Brain microvascular endothelial cell (primary cell): ENCODE measurements at regions not wholly inside any gene's neighbourhood (a gene's known extent, or its start where the extent isn't known, plus 50 kb on each side); places are given as distances from the start of the nearest gene placed in this dataset.

Source experiments
- DNase-seq: peaks from one replicate; pipeline ENCODE4 v3.0.0-alpha.2; 2020
- H3K27ac ChIP-seq: fragments of 250-450 bp; sonication (Bioruptor Pico); 2 replicates; pipeline ENCODE4 v1.5.1; 2020; ENCODE audit warnings: mild to moderate bottlenecking, moderate library complexity
- H3K27me3 ChIP-seq: fragments of 250-450 bp; sonication (Bioruptor Pico); replicated peaks from 2 replicates; pipeline ENCODE4 v1.5.1; 2020; ENCODE audit warnings: mild to moderate bottlenecking
- H3K36me3 ChIP-seq: fragments of 250-450 bp; sonication (Bioruptor Pico); replicated peaks from 2 replicates; pipeline ENCODE4 v1.5.1; 2020; ENCODE audit warnings: mild to moderate bottlenecking
- H3K4me3 ChIP-seq: 2 replicates; pipeline ENCODE4 v1.5.1; 2011; ENCODE audit warnings: low read depth, mild to moderate bottlenecking, control low read depth, low read length, moderate library complexity
- in situ Hi-C: cut with HindIII; loops from 2 replicates; pipeline ENCODE4 v1.10.0; 2017; ENCODE audit warnings: low sequenced_read_pairs, low pct_ligation_motif_present
- TF ChIP-seq, protein P1 (sequence below): IDR thresholded peaks from 2 replicates; pipeline ENCODE4 v1.5.1; 2011; ENCODE audit warnings: low read depth, mild to moderate bottlenecking, moderate library complexity, low read length, control low read depth, inconsistent platforms; ENCODE audit errors: missing control alignments

DNA sequence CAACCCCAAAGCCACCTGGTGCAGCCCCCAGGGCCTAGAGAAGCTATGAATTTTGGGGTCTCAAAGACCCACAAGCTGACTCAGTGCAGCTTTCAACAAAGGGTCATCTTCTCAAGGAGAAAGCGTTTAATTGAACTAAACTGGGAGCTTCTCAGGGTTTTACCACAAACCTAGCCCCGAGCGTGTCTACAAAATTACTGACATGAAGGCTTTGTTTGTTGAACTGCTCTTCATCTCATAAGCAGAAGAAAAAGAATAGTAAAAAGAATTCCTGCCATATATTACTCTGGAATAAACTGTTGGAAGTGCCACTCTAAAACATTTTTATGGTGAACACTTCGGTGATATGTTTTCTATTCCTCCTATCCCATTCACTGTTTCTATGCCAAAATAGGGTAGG lies 50.8 kb upstream of the INCENP start:
- H3K27me3 ChIP-seq = no peaks in the 10 kb centered on the region
- H3K27ac ChIP-seq = no peak overlapping the region
- in situ Hi-C loops = no loop called here
- no peak for DNase-seq
- no peak overlapping the region for H3K4me3 ChIP-seq
- TF ChIP-seq, protein P1, sequence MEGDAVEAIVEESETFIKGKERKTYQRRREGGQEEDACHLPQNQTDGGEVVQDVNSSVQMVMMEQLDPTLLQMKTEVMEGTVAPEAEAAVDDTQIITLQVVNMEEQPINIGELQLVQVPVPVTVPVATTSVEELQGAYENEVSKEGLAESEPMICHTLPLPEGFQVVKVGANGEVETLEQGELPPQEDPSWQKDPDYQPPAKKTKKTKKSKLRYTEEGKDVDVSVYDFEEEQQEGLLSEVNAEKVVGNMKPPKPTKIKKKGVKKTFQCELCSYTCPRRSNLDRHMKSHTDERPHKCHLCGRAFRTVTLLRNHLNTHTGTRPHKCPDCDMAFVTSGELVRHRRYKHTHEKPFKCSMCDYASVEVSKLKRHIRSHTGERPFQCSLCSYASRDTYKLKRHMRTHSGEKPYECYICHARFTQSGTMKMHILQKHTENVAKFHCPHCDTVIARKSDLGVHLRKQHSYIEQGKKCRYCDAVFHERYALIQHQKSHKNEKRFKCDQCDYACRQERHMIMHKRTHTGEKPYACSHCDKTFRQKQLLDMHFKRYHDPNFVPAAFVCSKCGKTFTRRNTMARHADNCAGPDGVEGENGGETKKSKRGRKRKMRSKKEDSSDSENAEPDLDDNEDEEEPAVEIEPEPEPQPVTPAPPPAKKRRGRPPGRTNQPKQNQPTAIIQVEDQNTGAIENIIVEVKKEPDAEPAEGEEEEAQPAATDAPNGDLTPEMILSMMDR = no peak
- no peaks in the 10 kb centered on the region for H3K36me3 ChIP-seq

DNA sequence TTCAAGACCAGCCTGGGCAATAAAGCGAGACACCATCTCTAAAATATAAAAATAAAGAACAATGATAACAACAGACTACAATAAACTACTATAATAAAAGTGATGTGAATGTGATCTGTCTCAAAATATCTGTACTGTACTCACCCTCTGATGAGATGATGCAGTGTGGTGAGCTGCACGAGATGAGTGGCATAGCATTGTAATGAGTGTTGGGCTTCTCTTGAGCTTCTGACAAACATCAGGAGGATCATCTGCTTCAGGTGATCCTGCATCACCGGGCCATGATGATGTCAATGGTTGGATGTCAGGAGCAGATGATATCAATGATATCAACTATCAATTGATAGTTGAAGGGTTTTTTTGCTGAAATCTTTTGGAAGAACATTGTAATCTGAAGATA lies 52.4 kb upstream of the INCENP start:
- TF ChIP-seq, protein P1 = no peak
- Histone ChIP-seq H3K27me3 (no peaks in the 10 kb centered on the region), H3K36me3 (no peaks in the 10 kb centered on the region), H3K4me3 (no peak overlapping the region), H3K27ac (no peak overlapping the region)
- in situ Hi-C loops = no loop called here
- DNase-seq = no peak

DNA sequence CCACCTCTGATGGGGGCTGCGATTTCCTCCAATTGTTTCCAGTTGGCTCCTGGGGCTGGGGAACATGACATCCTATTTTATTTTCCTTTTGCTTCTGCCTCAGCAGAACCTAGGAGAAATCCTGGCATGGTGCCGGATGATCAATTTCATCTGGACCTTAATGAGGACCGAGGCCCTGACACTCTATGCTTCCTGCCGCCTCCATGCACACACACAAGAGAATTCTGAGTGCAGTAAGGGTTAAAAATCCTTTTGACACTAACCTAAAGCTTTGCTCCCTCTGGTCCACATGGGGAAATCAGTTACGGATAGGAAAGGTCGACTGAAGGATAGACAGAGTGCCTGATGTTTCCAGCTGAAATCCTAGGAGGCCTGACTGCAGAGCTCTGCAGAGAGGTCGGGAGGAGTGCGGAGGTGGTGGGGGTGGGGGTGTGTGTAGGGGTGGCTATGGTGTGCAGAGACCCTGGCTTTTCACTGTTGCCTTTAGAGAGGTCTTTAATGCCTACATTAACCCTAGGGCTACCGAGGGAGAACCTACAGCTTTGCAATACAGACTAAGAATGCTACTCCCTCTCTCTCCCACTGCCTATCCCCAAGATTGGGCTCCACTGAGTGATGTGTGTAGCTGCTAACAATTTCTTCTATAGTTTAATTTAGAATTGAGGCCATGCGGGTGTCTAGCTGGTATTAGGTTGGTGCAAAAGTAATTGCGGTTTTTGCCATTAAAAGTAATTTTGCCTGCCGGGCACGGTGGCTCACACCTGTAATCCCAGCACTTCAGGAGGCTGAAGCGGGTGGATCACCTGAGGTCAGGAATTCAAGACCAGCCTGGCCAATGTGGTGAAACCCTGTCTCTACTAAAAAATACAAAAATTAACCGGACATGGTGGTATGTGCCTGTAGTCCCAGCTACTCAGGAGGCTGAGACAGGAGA lies 53.6 kb upstream of the INCENP start:
- no peak for DNase-seq
- H3K27ac ChIP-seq = no peak overlapping the region

DNA sequence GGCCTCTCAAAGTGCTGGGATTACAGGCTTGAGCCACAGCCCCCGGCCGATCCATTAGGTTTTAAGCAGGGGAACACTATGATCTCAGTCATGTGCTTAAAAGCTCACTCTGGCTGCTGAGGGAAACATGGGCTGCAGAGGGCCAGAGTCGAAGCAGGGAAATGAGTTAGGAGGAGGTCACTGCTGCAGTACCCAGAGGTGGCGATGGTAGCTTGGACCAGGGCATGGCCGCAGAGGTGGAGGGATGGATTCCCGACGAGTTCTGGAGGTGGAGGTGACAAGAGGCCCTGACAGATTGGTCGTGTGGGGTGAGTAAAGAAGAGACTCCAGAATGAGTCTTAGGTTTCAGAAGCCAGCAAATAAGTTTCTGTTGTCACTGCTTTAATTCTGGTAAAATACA lies 54.4 kb upstream of the INCENP start:
- DNase-seq = no peak
- Histone ChIP-seq H3K27ac (no peak overlapping the region), H3K27me3 (no peaks in the 10 kb centered on the region), H3K36me3 (no peaks in the 10 kb centered on the region), H3K4me3 (no peak overlapping the region)
- TF ChIP-seq, protein P1 = no peak
- in situ Hi-C loops = no loop called here

More for the DNA sequence above, 53.6 kb upstream of the INCENP start:
- in situ Hi-C loops = no loop called here
- Histone ChIP-seq H3K27me3 (no peaks in the 10 kb centered on the region), H3K4me3 (no peak overlapping the region), H3K36me3 (no peaks in the 10 kb centered on the region)
- TF ChIP-seq, protein P1 = no peak

DNA sequence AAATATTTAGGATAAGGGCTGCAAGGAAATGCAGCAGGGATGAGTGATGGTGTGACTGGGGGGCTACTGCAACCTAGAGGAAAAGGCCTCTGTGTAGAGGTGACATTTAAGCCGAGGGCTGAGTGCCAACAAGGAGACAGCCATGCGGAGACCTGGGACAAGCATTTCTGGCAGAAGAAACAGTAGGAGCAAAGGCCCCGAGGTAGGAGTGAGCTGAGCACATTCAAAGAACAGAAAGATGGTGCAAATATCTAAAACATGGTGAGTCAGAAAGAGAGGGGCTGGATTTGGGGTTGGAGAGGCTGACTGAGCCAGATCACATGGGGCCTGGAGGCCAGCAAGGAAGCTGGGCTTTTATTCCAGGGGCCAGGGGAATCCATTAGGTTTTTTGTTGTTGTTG lies 55.1 kb upstream of the INCENP start:
- DNase-seq = no peak
- no peaks in the 10 kb centered on the region for H3K27me3 ChIP-seq
- H3K36me3 ChIP-seq = no peaks in the 10 kb centered on the region
- TF ChIP-seq, protein P1 = no peak
- no peak overlapping the region for H3K27ac ChIP-seq
- no peak overlapping the region for H3K4me3 ChIP-seq
- in situ Hi-C loops = no loop called here
